Hepatocyte (in vitro differentiated cells): ENCODE measurements at regions not wholly inside any gene's neighbourhood (a gene's known extent, or its start where the extent isn't known, plus 50 kb on each side); places are given as distances from the start of the nearest gene placed in this dataset.

ENCODE experiments used
- EZH2 ChIP-seq: fragments of 200-600 bp; sonication (generic); IDR thresholded peaks from 2 replicates; pipeline ENCODE4 v1.6.1; 2016; ENCODE audit warnings: antibody characterized with exemption, mild to moderate bottlenecking, borderline replicate concordance
- EZH2phosphoT487 ChIP-seq: fragments of 200-600 bp; sonication (generic); IDR thresholded peaks from one replicate; pipeline ENCODE4 v1.6.1; 2018; ENCODE audit warnings: antibody characterized with exemption, mild to moderate bottlenecking, low read depth, moderate library complexity; ENCODE audit not compliant: unreplicated experiment, severe bottlenecking
- TF ChIP-seq, protein P1 (sequence below): fragments of 200-600 bp; sonication (generic); IDR thresholded peaks from 2 replicates; pipeline ENCODE4 v1.5.1; 2016; ENCODE audit warnings: antibody characterized with exemption, mild to moderate bottlenecking; ENCODE audit not compliant: poor library complexity

GRCh38 chr11:129273322-129273721, 81.2 kb upstream of the ARHGAP32 start:
- TF ChIP-seq, protein P1, sequence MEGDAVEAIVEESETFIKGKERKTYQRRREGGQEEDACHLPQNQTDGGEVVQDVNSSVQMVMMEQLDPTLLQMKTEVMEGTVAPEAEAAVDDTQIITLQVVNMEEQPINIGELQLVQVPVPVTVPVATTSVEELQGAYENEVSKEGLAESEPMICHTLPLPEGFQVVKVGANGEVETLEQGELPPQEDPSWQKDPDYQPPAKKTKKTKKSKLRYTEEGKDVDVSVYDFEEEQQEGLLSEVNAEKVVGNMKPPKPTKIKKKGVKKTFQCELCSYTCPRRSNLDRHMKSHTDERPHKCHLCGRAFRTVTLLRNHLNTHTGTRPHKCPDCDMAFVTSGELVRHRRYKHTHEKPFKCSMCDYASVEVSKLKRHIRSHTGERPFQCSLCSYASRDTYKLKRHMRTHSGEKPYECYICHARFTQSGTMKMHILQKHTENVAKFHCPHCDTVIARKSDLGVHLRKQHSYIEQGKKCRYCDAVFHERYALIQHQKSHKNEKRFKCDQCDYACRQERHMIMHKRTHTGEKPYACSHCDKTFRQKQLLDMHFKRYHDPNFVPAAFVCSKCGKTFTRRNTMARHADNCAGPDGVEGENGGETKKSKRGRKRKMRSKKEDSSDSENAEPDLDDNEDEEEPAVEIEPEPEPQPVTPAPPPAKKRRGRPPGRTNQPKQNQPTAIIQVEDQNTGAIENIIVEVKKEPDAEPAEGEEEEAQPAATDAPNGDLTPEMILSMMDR: no peak
- TF ChIP-seq EZH2 (no peak), EZH2phosphoT487 (no peak)
